SK-N-SH treated with all-trans-retinoic acid at 6 μM for 48 hours (cell line): ENCODE measurements at regions not wholly inside any gene's neighbourhood (a gene's known extent, or its start where the extent isn't known, plus 50 kb on each side); places are given as distances from the start of the nearest gene placed in this dataset.

Source experiments
- ARNTL ChIP-seq: fragments of 450-650 bp; formaldehyde crosslinking; IDR thresholded peaks from 2 replicates; pipeline ENCODE4 v1.5.0; 2020; ENCODE audit warnings: low read depth, mild to moderate bottlenecking, moderate library complexity, borderline replicate concordance
- CREB5 ChIP-seq: fragments of 250-450 bp; sonication (Bioruptor Pico); IDR thresholded peaks from 2 replicates; pipeline ENCODE4 v1.5.1; 2020; ENCODE audit warnings: low read depth, mild to moderate bottlenecking, moderate library complexity
- ESRRG ChIP-seq: fragments of 250-450 bp; sonication (Bioruptor Pico); IDR thresholded peaks from 2 replicates; pipeline ENCODE4 v1.6.1; 2021; ENCODE audit warnings: mild to moderate bottlenecking
- PATZ1 ChIP-seq: fragments of 250-450 bp; sonication (Bioruptor Pico); IDR thresholded peaks from 2 replicates; pipeline ENCODE4 v1.8.0; 2020; ENCODE audit warnings: mild to moderate bottlenecking, moderate library complexity, borderline replicate concordance
- PPARA ChIP-seq: fragments of 250-450 bp; sonication (Bioruptor Pico); IDR thresholded peaks from 2 replicates; pipeline ENCODE4 v1.5.0; 2020; ENCODE audit warnings: mild to moderate bottlenecking, borderline replicate concordance
- RARB ChIP-seq: fragments of 250-450 bp; sonication (Bioruptor Pico); IDR thresholded peaks from 2 replicates; pipeline ENCODE4 v1.8.0; 2021; ENCODE audit warnings: mild to moderate bottlenecking, moderate library complexity
- SNAI2 ChIP-seq: fragments of 250-450 bp; sonication (Bioruptor Pico); IDR thresholded peaks from 2 replicates; pipeline ENCODE4 v1.5.0; 2020; ENCODE audit warnings: mild to moderate bottlenecking, moderate library complexity
- TCF4 ChIP-seq: fragments of 250-450 bp; sonication (Bioruptor Pico); IDR thresholded peaks from 2 replicates; pipeline ENCODE4 v1.8.0; 2021; ENCODE audit warnings: mild to moderate bottlenecking, moderate library complexity, borderline replicate concordance
- ZC3H10 ChIP-seq: fragments of 250-450 bp; sonication (Bioruptor Pico); IDR thresholded peaks from 2 replicates; pipeline ENCODE4 v1.5.1; 2021; ENCODE audit warnings: mild to moderate bottlenecking, moderate library complexity
- ZFP3 ChIP-seq: fragments of 250-450 bp; sonication (Bioruptor Pico); IDR thresholded peaks from 2 replicates; pipeline ENCODE4 v1.5.0; 2020; ENCODE audit warnings: mild to moderate bottlenecking, moderate library complexity
- ZFP30 ChIP-seq: fragments of 450-650 bp; formaldehyde crosslinking; IDR thresholded peaks from 2 replicates; pipeline ENCODE4 v1.5.0; 2022; ENCODE audit warnings: mild to moderate bottlenecking, moderate library complexity
- ZNF565 ChIP-seq: fragments of 450-650 bp; formaldehyde crosslinking; conservative IDR thresholded peaks from 2 replicates; pipeline ENCODE4 v1.5.0; 2020; ENCODE audit warnings: low read depth, mild to moderate bottlenecking, moderate library complexity
- TF ChIP-seq, protein P1 (sequence below): fragments of 250-450 bp; sonication (Bioruptor Pico); IDR thresholded peaks from 2 replicates; pipeline ENCODE4 v1.5.0; 2020; ENCODE audit warnings: mild to moderate bottlenecking, moderate library complexity

DNA sequence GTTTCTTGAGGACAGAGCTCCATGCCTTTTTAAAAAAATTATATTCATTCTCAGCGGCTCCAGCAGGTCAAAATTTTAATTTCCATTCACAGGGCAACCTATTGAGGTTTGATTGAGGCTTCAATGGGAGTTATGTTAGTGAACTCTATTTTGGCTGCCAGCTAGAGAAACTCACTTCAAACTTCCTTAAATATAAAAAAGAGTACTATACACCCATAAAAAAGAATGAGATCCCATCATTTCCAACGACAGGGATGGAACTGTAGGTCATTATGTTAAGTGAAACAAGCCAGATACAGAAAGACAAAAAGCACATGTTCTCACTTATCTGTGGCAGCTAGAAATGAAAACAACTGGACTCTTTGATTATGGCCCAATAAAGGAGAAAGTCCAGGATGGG is 176.8 kb upstream of the IL12B start:
- TF ChIP-seq PATZ1 (CRISPR knock-in tag): no peak
- no peak for TF ChIP-seq CREB5 (CRISPR knock-in tag)
- TF ChIP-seq SNAI2: no peak
- no peak for TF ChIP-seq ZFP30 (CRISPR knock-in tag)
- no peak for TF ChIP-seq ARNTL (CRISPR knock-in tag)
- no peak for TF ChIP-seq ESRRG (CRISPR knock-in tag)
- no peak for TF ChIP-seq ZNF565 (CRISPR knock-in tag)
- no peak for TF ChIP-seq TCF4
- no peak for TF ChIP-seq RARB (CRISPR knock-in tag)
- no peak for TF ChIP-seq PPARA (CRISPR knock-in tag)
- TF ChIP-seq, protein P1, sequence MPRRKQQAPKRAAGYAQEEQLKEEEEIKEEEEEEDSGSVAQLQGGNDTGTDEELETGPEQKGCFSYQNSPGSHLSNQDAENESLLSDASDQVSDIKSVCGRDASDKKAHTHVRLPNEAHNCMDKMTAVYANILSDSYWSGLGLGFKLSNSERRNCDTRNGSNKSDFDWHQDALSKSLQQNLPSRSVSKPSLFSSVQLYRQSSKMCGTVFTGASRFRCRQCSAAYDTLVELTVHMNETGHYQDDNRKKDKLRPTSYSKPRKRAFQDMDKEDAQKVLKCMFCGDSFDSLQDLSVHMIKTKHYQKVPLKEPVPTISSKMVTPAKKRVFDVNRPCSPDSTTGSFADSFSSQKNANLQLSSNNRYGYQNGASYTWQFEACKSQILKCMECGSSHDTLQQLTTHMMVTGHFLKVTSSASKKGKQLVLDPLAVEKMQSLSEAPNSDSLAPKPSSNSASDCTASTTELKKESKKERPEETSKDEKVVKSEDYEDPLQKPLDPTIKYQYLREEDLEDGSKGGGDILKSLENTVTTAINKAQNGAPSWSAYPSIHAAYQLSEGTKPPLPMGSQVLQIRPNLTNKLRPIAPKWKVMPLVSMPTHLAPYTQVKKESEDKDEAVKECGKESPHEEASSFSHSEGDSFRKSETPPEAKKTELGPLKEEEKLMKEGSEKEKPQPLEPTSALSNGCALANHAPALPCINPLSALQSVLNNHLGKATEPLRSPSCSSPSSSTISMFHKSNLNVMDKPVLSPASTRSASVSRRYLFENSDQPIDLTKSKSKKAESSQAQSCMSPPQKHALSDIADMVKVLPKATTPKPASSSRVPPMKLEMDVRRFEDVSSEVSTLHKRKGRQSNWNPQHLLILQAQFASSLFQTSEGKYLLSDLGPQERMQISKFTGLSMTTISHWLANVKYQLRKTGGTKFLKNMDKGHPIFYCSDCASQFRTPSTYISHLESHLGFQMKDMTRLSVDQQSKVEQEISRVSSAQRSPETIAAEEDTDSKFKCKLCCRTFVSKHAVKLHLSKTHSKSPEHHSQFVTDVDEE (CRISPR knock-in tag): no peak
- TF ChIP-seq ZC3H10 (CRISPR knock-in tag): no peak
- no peak for TF ChIP-seq ZFP3 (CRISPR knock-in tag)
